Brain microvascular endothelial cell (primary cell): ENCODE measurements at regions not wholly inside any gene's neighbourhood (a gene's known extent, or its start where the extent isn't known, plus 50 kb on each side); places are given as distances from the start of the nearest gene placed in this dataset.
A peak's percentile ranks its signal among the peaks of the same experiment; 100 is the strongest.

Experiments
- DNase-seq: peaks from one replicate; pipeline ENCODE4 v3.0.0-alpha.2; 2020
- H3K27ac ChIP-seq: fragments of 250-450 bp; sonication (Bioruptor Pico); 2 replicates; pipeline ENCODE4 v1.5.1; 2020; ENCODE audit warnings: mild to moderate bottlenecking, moderate library complexity
- H3K27me3 ChIP-seq: fragments of 250-450 bp; sonication (Bioruptor Pico); replicated peaks from 2 replicates; pipeline ENCODE4 v1.5.1; 2020; ENCODE audit warnings: mild to moderate bottlenecking
- H3K36me3 ChIP-seq: fragments of 250-450 bp; sonication (Bioruptor Pico); replicated peaks from 2 replicates; pipeline ENCODE4 v1.5.1; 2020; ENCODE audit warnings: mild to moderate bottlenecking
- H3K4me3 ChIP-seq: 2 replicates; pipeline ENCODE4 v1.5.1; 2011; ENCODE audit warnings: low read depth, mild to moderate bottlenecking, control low read depth, low read length, moderate library complexity
- in situ Hi-C: cut with HindIII; loops from 2 replicates; pipeline ENCODE4 v1.10.0; 2017; ENCODE audit warnings: low sequenced_read_pairs, low pct_ligation_motif_present
- TF ChIP-seq, protein P1 (sequence below): IDR thresholded peaks from 2 replicates; pipeline ENCODE4 v1.5.1; 2011; ENCODE audit warnings: low read depth, mild to moderate bottlenecking, moderate library complexity, low read length, control low read depth, inconsistent platforms; ENCODE audit errors: missing control alignments

GRCh38 chr4:185920171-185920570 is 108.2 kb upstream of the SORBS2 start:
- TF ChIP-seq, protein P1, sequence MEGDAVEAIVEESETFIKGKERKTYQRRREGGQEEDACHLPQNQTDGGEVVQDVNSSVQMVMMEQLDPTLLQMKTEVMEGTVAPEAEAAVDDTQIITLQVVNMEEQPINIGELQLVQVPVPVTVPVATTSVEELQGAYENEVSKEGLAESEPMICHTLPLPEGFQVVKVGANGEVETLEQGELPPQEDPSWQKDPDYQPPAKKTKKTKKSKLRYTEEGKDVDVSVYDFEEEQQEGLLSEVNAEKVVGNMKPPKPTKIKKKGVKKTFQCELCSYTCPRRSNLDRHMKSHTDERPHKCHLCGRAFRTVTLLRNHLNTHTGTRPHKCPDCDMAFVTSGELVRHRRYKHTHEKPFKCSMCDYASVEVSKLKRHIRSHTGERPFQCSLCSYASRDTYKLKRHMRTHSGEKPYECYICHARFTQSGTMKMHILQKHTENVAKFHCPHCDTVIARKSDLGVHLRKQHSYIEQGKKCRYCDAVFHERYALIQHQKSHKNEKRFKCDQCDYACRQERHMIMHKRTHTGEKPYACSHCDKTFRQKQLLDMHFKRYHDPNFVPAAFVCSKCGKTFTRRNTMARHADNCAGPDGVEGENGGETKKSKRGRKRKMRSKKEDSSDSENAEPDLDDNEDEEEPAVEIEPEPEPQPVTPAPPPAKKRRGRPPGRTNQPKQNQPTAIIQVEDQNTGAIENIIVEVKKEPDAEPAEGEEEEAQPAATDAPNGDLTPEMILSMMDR: no peak
- no peak overlapping the region for H3K27ac ChIP-seq
- in situ Hi-C loops: no loop called here
- H3K36me3 ChIP-seq: no peaks in the 10 kb centered on the region
- DNase-seq: peak; percentile 35
- no peak overlapping the region for H3K4me3 ChIP-seq
- H3K27me3 ChIP-seq: no peaks in the 10 kb centered on the region

DNA sequence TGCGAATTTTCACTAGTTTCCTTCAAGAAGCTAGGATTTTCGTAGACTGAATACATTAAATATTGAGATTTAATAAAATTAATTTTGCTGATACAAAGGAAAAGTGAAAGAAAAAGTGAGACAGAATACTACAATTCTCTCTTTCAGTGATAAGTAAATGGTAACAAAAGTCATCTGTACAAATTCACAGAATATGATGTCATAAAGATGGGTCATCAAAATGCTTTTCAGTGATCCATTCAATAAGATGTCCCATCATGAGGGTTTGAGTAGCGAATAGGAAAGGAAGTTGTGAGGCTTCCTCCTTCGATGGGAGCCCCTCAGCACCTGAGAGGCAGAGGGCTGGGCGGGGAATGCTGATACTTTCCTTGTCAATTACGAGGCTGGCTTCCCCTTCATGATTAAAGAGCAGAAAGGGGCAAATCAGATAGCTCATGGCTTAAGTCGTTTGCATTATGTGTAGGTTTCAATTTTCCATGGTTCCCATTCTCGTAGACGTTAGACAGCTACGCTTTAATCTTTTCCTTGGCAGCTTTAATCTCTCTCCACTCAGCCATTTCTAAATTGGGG is 108.8 kb upstream of the SORBS2 start:
- DNase-seq: no peak
- in situ Hi-C loops: no loop called here
- no peak overlapping the region for H3K27ac ChIP-seq

DNA sequence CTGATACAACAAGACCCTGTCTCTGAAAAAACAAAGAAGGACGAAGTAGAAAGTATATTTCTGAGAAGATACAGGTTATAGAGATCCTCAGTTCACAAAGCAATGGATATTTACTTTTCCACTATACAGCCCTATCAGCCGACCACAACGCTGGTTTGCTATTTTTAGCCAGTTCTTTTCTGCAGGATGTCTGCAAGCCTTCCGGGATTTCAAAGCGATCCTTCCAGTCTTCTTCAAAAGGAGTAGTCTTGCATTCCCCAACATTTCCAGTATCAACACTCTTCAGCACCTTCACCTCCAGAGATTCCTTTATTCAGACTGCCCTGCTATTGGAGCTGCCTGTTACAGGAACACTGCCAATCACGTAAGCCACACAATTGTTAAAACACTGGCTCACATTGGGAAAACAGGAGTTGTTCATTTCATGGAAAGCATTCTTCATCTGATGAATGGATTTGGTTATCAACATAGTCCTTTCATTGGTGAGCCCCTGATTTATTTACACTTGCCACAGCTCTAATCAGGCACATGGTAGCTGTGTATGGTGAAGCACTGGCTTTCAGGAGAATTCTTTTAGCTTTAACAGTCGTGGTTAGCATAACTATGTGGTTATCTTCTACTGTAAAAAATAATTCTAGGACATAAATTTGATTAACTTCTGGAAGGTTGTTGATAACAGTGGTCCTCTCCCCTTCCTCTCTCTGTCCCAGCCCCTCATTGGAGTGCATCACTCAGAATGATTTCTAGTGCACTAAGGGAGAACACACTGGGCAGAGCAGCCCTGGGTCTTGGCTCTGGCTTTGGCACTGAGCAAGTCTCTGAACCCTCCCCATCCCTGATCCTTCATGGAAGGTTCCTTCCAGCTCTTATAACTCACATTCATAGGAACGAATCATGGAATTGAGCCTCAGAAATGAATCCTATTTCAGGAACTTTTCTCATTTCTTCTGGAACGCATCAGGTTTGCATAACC is 109.9 kb upstream of the SORBS2 start:
- TF ChIP-seq, protein P1: no peak
- no peaks in the 10 kb centered on the region for H3K27me3 ChIP-seq
- in situ Hi-C loops: no loop called here
- no peaks in the 10 kb centered on the region for H3K36me3 ChIP-seq
- H3K4me3 ChIP-seq: no peak overlapping the region
- peak; percentile 63 for DNase-seq
- peak overlapping the region; percentile 24 for H3K27ac ChIP-seq

More for the DNA sequence above, 108.8 kb upstream of the SORBS2 start:
- Histone ChIP-seq H3K4me3 (no peak overlapping the region), H3K27me3 (no peaks in the 10 kb centered on the region), H3K36me3 (no peaks in the 10 kb centered on the region)
- TF ChIP-seq, protein P1: no peak

GRCh38 chr4:185924458-185925044 is 112.6 kb upstream of the SORBS2 start:
- no peak overlapping the region for H3K27ac ChIP-seq
- in situ Hi-C loops: no loop called here
- H3K4me3 ChIP-seq: no peak overlapping the region
- H3K27me3 ChIP-seq: no peaks in the 10 kb centered on the region
- TF ChIP-seq, protein P1: no peak
- DNase-seq: no peak
- no peaks in the 10 kb centered on the region for H3K36me3 ChIP-seq

DNA sequence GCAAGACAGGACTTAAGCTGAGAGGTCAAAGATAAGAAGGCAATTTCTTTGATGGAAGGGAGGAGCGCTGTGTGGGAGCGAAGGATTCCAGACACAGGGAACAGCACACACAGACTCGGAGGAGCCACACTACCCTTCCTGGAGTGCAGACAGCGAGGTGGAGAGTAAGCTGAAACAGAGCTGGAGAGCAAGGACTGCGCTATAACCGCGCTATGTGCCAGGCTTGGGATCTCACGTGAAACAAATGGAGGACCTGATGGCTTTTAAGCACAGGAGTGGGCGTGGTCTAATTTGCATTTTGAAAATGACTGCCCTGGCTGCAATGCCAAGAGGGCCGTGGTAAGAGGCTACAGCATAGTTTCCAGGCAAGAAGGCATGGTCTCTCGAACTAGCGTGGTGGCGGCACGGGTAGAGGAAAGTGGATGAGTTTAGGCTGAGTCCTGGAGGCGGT is 113.9 kb upstream of the SORBS2 start:
- in situ Hi-C loops: no loop called here

More for the DNA sequence above, 113.9 kb upstream of the SORBS2 start:
- no peaks in the 10 kb centered on the region for H3K36me3 ChIP-seq
- no peak for DNase-seq
- no peak overlapping the region for H3K4me3 ChIP-seq
- H3K27ac ChIP-seq: no peak overlapping the region
- TF ChIP-seq, protein P1: no peak
- H3K27me3 ChIP-seq: no peaks in the 10 kb centered on the region
